ENCODE measurements at regions not wholly inside any gene's neighbourhood (a gene's known extent, or its start where the extent isn't known, plus 50 kb on each side); places are given as distances from the start of the nearest gene placed in this dataset.

- TF ChIP-seq POLR2A (IDR thresholded peaks at IDR 0.05; ENCODE audit: low read length) (no peak), GATA1 (IDR thresholded peaks at IDR 0.05; ENCODE audit: low read depth, low read length) (no peak)
Measured at GRCh38 chr4:52195869-52196268, 144.8 kb downstream of the SPATA18 start.

Data from erythroblast (primary cell).